ENCODE measurements at regions not wholly inside any gene's neighbourhood (a gene's known extent, or its start where the extent isn't known, plus 50 kb on each side); places are given as distances from the start of the nearest gene placed in this dataset.
"Not testable (repeated sequence)": the region's sequence is repeated elsewhere in the genome, so short reads cannot be mapped to it uniquely, and the experiment has no call there.

- no peaks in the 10 kb centered on the region for H3K27me3 ChIP-seq (ENCODE audit: control insufficient read depth, insufficient read depth, low read length)
Measured at GRCh38 chr19:28103921-28104320, 1109.0 kb downstream of the UQCRFS1 start.

GRCh38 chr19:28084659-28085157 is 1128.2 kb downstream of the UQCRFS1 start:
- H3K4me3 ChIP-seq (ENCODE audit: low read length); DNase-seq (ENCODE audit: low read depth, low spot score); H3K4me1 ChIP-seq (ENCODE audit: control insufficient read depth, insufficient read depth, low read length); H3K36me3 ChIP-seq (ENCODE audit: control insufficient read depth, insufficient read depth, low read length); H3K27me3 ChIP-seq (ENCODE audit: control insufficient read depth, insufficient read depth, low read length); H3K27ac ChIP-seq (ENCODE audit: low read length); H3K9me3 ChIP-seq (ENCODE audit: control insufficient read depth, insufficient read depth, low read length): not testable (repeated sequence)
- WGBS (ENCODE audit: insufficient coverage, insufficient read length): no CpG with 5 or more reads among the region's 1 CpG

More at GRCh38 chr19:28103921-28104320, 1109.0 kb downstream of the UQCRFS1 start:
- no peak overlapping the region for H3K4me3 ChIP-seq (ENCODE audit: low read length)
- H3K27ac ChIP-seq (ENCODE audit: low read length): no peak overlapping the region
- no peaks in the 10 kb centered on the region for H3K36me3 ChIP-seq (ENCODE audit: control insufficient read depth, insufficient read depth, low read length)
- no peaks in the 10 kb centered on the region for H3K4me1 ChIP-seq (ENCODE audit: control insufficient read depth, insufficient read depth, low read length)
- H3K9me3 ChIP-seq (ENCODE audit: control insufficient read depth, insufficient read depth, low read length): no peaks in the 10 kb centered on the region
- DNase-seq (ENCODE audit: low read depth, low spot score): no peak
- no CpG with 5 or more reads among the region's 3 CpGs for WGBS (ENCODE audit: insufficient coverage, insufficient read length)

GRCh38 chr19:28076628-28077027 is 1136.3 kb downstream of the UQCRFS1 start:
- no CpG with 5 or more reads among the region's 4 CpGs for WGBS (ENCODE audit: insufficient coverage, insufficient read length)
- DNase-seq (ENCODE audit: low read depth, low spot score): no peak
- H3K9me3 ChIP-seq (ENCODE audit: control insufficient read depth, insufficient read depth, low read length): no peaks in the 10 kb centered on the region
- no peaks in the 10 kb centered on the region for H3K36me3 ChIP-seq (ENCODE audit: control insufficient read depth, insufficient read depth, low read length)
- no peaks in the 10 kb centered on the region for H3K27me3 ChIP-seq (ENCODE audit: control insufficient read depth, insufficient read depth, low read length)
- no peaks in the 10 kb centered on the region for H3K4me1 ChIP-seq (ENCODE audit: control insufficient read depth, insufficient read depth, low read length)
- H3K27ac ChIP-seq (ENCODE audit: low read length): no peak overlapping the region
- no peak overlapping the region for H3K4me3 ChIP-seq (ENCODE audit: low read length)

- H3K9me3 ChIP-seq (ENCODE audit: control insufficient read depth, insufficient read depth, low read length): no peaks in the 10 kb centered on the region
- H3K36me3 ChIP-seq (ENCODE audit: control insufficient read depth, insufficient read depth, low read length): no peaks in the 10 kb centered on the region
- no peak overlapping the region for H3K27ac ChIP-seq (ENCODE audit: low read length)
- no CpG with 5 or more reads among the region's 1 CpG for WGBS (ENCODE audit: insufficient coverage, insufficient read length)
- DNase-seq (ENCODE audit: low read depth, low spot score): no peak
- H3K4me3 ChIP-seq (ENCODE audit: low read length): no peak overlapping the region
- H3K4me1 ChIP-seq (ENCODE audit: control insufficient read depth, insufficient read depth, low read length): no peaks in the 10 kb centered on the region
- no peaks in the 10 kb centered on the region for H3K27me3 ChIP-seq (ENCODE audit: control insufficient read depth, insufficient read depth, low read length)
Measured at GRCh38 chr19:28075229-28075628, 1137.7 kb downstream of the UQCRFS1 start.

GRCh38 chr19:28074773-28075172 is 1138.2 kb downstream of the UQCRFS1 start:
- no CpG with 5 or more reads among the region's 2 CpGs for WGBS (ENCODE audit: insufficient coverage, insufficient read length)
- no peak for DNase-seq (ENCODE audit: low read depth, low spot score)
- H3K9me3 ChIP-seq (ENCODE audit: control insufficient read depth, insufficient read depth, low read length): no peaks in the 10 kb centered on the region

GRCh38 chr19:28067882-28068281 is 1145.1 kb downstream of the UQCRFS1 start:
- H3K27ac ChIP-seq (ENCODE audit: low read length): no peak overlapping the region
- no CpG with 5 or more reads among the region's 2 CpGs for WGBS (ENCODE audit: insufficient coverage, insufficient read length)
- H3K36me3 ChIP-seq (ENCODE audit: control insufficient read depth, insufficient read depth, low read length): no peaks in the 10 kb centered on the region
- no peaks in the 10 kb centered on the region for H3K9me3 ChIP-seq (ENCODE audit: control insufficient read depth, insufficient read depth, low read length)
- H3K27me3 ChIP-seq (ENCODE audit: control insufficient read depth, insufficient read depth, low read length): no peaks in the 10 kb centered on the region
- no peak overlapping the region for H3K4me3 ChIP-seq (ENCODE audit: low read length)
- no peaks in the 10 kb centered on the region for H3K4me1 ChIP-seq (ENCODE audit: control insufficient read depth, insufficient read depth, low read length)
- DNase-seq (ENCODE audit: low read depth, low spot score): no peak

More at GRCh38 chr19:28074773-28075172, 1138.2 kb downstream of the UQCRFS1 start:
- Histone ChIP-seq H3K36me3 (ENCODE audit: control insufficient read depth, insufficient read depth, low read length) (no peaks in the 10 kb centered on the region), H3K27ac (ENCODE audit: low read length) (no peak overlapping the region), H3K27me3 (ENCODE audit: control insufficient read depth, insufficient read depth, low read length) (no peaks in the 10 kb centered on the region), H3K4me3 (ENCODE audit: low read length) (no peak overlapping the region), H3K4me1 (ENCODE audit: control insufficient read depth, insufficient read depth, low read length) (no peaks in the 10 kb centered on the region)

GRCh38 chr19:28066988-28067387 is 1146.0 kb downstream of the UQCRFS1 start:
- Histone ChIP-seq H3K27me3 (ENCODE audit: control insufficient read depth, insufficient read depth, low read length) (no peaks in the 10 kb centered on the region), H3K4me3 (ENCODE audit: low read length) (no peak overlapping the region), H3K27ac (ENCODE audit: low read length) (no peak overlapping the region), H3K9me3 (ENCODE audit: control insufficient read depth, insufficient read depth, low read length) (no peaks in the 10 kb centered on the region), H3K4me1 (ENCODE audit: control insufficient read depth, insufficient read depth, low read length) (no peaks in the 10 kb centered on the region), H3K36me3 (ENCODE audit: control insufficient read depth, insufficient read depth, low read length) (no peaks in the 10 kb centered on the region)
- WGBS (ENCODE audit: insufficient coverage, insufficient read length): no CpG with 5 or more reads among the region's 8 CpGs
- no peak for DNase-seq (ENCODE audit: low read depth, low spot score)

- no peak overlapping the region for H3K27ac ChIP-seq (ENCODE audit: low read length)
- no peaks in the 10 kb centered on the region for H3K9me3 ChIP-seq (ENCODE audit: control insufficient read depth, insufficient read depth, low read length)
- no peak overlapping the region for H3K4me3 ChIP-seq (ENCODE audit: low read length)
- no CpG with 5 or more reads among the region's 3 CpGs for WGBS (ENCODE audit: insufficient coverage, insufficient read length)
- H3K36me3 ChIP-seq (ENCODE audit: control insufficient read depth, insufficient read depth, low read length): no peaks in the 10 kb centered on the region
- no peak for DNase-seq (ENCODE audit: low read depth, low spot score)
- H3K27me3 ChIP-seq (ENCODE audit: control insufficient read depth, insufficient read depth, low read length): no peaks in the 10 kb centered on the region
- no peaks in the 10 kb centered on the region for H3K4me1 ChIP-seq (ENCODE audit: control insufficient read depth, insufficient read depth, low read length)
Measured at GRCh38 chr19:28066161-28066560, 1146.8 kb downstream of the UQCRFS1 start.

- Histone ChIP-seq H3K27ac (ENCODE audit: low read length) (no peak overlapping the region), H3K27me3 (ENCODE audit: control insufficient read depth, insufficient read depth, low read length) (no peaks in the 10 kb centered on the region), H3K36me3 (ENCODE audit: control insufficient read depth, insufficient read depth, low read length) (no peaks in the 10 kb centered on the region), H3K4me3 (ENCODE audit: low read length) (no peak overlapping the region), H3K4me1 (ENCODE audit: control insufficient read depth, insufficient read depth, low read length) (no peaks in the 10 kb centered on the region), H3K9me3 (ENCODE audit: control insufficient read depth, insufficient read depth, low read length) (no peaks in the 10 kb centered on the region)
- peak; percentile 4 for DNase-seq (ENCODE audit: low read depth, low spot score)
- WGBS (ENCODE audit: insufficient coverage, insufficient read length): no CpG with 5 or more reads among the region's 1 CpG
Measured at GRCh38 chr19:28065026-28065425, 1147.9 kb downstream of the UQCRFS1 start.

GRCh38 chr19:28063702-28064101 is 1149.2 kb downstream of the UQCRFS1 start:
- H3K27ac ChIP-seq (ENCODE audit: low read length): no peak overlapping the region
- H3K27me3 ChIP-seq (ENCODE audit: control insufficient read depth, insufficient read depth, low read length): no peaks in the 10 kb centered on the region
- DNase-seq (ENCODE audit: low read depth, low spot score): no peak
- H3K4me3 ChIP-seq (ENCODE audit: low read length): no peak overlapping the region
- no peaks in the 10 kb centered on the region for H3K36me3 ChIP-seq (ENCODE audit: control insufficient read depth, insufficient read depth, low read length)
- WGBS (ENCODE audit: insufficient coverage, insufficient read length): no CpG with 5 or more reads among the region's 2 CpGs
- H3K9me3 ChIP-seq (ENCODE audit: control insufficient read depth, insufficient read depth, low read length): no peaks in the 10 kb centered on the region
- no peaks in the 10 kb centered on the region for H3K4me1 ChIP-seq (ENCODE audit: control insufficient read depth, insufficient read depth, low read length)

- no peak for DNase-seq (ENCODE audit: low read depth, low spot score)
- WGBS (ENCODE audit: insufficient coverage, insufficient read length): no CpG with 5 or more reads among the region's 1 CpG
- no peaks in the 10 kb centered on the region for H3K9me3 ChIP-seq (ENCODE audit: control insufficient read depth, insufficient read depth, low read length)
- no peak overlapping the region for H3K27ac ChIP-seq (ENCODE audit: low read length)
- H3K4me1 ChIP-seq (ENCODE audit: control insufficient read depth, insufficient read depth, low read length): no peaks in the 10 kb centered on the region
- no peaks in the 10 kb centered on the region for H3K27me3 ChIP-seq (ENCODE audit: control insufficient read depth, insufficient read depth, low read length)
- no peak overlapping the region for H3K4me3 ChIP-seq (ENCODE audit: low read length)
- H3K36me3 ChIP-seq (ENCODE audit: control insufficient read depth, insufficient read depth, low read length): no peaks in the 10 kb centered on the region
Measured at GRCh38 chr19:28061111-28061510, 1151.8 kb downstream of the UQCRFS1 start.

Measured in iPS DF 6.9 (cell line).